ENCODE measurements at regions not wholly inside any gene's neighbourhood (a gene's known extent, or its start where the extent isn't known, plus 50 kb on each side); places are given as distances from the start of the nearest gene placed in this dataset.

DNA sequence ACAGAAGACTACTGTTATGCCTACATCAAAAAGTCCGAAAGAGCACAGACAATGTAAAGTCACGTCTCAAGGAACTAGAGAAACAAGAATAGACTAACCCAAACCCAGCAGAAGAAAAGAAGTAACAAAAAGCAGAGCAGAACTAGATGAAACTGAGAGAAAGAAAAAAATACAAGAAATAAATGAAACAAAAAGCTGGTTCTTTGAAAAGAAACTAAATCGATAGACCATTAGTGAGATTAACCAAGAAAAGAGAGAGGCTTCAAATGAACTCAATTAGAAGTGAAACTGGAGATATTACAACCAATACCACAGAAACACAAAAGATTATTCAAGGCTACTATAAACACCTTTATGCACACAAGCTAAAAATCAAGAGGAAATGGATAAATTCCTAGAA is 271.8 kb downstream of the MBD2 start:
- no peaks in the 10 kb centered on the region for H3F3A ChIP-seq (ENCODE audit: insufficient read depth)
- H3K4me3 ChIP-seq (ENCODE audit: insufficient read depth, low read length, poor library complexity, severe bottlenecking): no peak overlapping the region
- H3K9me3 ChIP-seq (ENCODE audit: insufficient read depth, low read length): no peaks in the 10 kb centered on the region
- no peak overlapping the region for H3K4me2 ChIP-seq (ENCODE audit: low read depth, low read length, poor library complexity, severe bottlenecking)
- H3K9me2 ChIP-seq (replicated peaks; ENCODE audit: insufficient read depth, low read length): 0 out of 2 replicates have a peak, but pooled peaks cover 9% of the 10 kb centered on the region
- H3K9ac ChIP-seq (ENCODE audit: low read length): no peak overlapping the region
- no peak overlapping the region for H3K27ac ChIP-seq (ENCODE audit: low read depth, low read length)
- H3K79me2 ChIP-seq (ENCODE audit: insufficient read depth, low read length): no peaks in the 10 kb centered on the region
- no peaks in the 10 kb centered on the region for H4K20me1 ChIP-seq (ENCODE audit: low read depth, low read length)
- no peaks in the 10 kb centered on the region for H3K36me3 ChIP-seq (ENCODE audit: low read length)
- TF ChIP-seq, protein P1, sequence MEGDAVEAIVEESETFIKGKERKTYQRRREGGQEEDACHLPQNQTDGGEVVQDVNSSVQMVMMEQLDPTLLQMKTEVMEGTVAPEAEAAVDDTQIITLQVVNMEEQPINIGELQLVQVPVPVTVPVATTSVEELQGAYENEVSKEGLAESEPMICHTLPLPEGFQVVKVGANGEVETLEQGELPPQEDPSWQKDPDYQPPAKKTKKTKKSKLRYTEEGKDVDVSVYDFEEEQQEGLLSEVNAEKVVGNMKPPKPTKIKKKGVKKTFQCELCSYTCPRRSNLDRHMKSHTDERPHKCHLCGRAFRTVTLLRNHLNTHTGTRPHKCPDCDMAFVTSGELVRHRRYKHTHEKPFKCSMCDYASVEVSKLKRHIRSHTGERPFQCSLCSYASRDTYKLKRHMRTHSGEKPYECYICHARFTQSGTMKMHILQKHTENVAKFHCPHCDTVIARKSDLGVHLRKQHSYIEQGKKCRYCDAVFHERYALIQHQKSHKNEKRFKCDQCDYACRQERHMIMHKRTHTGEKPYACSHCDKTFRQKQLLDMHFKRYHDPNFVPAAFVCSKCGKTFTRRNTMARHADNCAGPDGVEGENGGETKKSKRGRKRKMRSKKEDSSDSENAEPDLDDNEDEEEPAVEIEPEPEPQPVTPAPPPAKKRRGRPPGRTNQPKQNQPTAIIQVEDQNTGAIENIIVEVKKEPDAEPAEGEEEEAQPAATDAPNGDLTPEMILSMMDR (IDR thresholded peaks at IDR 0.05; ENCODE audit: insufficient read depth, low read length, poor library complexity, severe bottlenecking): no peak
- no peak for TF ChIP-seq EZH2phosphoT487 (conservative IDR thresholded peaks at IDR 0.05; ENCODE audit: low read length)
- H3K27me3 ChIP-seq (ENCODE audit: low read length): no peaks in the 10 kb centered on the region
- no peak overlapping the region for H2AFZ ChIP-seq (ENCODE audit: low read depth, low read length, severe bottlenecking)

DNA sequence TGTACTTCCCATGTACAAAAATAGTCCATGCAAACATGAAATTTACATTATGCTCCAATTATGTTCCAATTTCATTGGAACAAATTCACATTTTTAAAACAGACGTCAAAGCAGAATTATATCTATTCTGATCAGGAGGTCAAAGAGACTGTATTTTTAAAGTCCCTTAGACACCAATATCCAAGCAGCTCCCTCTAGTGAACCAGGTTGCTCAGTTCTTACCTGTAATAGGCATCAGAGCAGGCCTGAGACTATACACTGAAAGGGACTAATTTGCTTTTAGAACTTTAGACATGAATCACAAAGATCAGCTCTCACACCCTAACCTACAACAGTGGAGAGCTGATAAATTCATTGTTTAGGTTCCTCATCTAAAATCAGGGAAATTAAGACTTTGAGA is 273.9 kb downstream of the MBD2 start:
- Histone ChIP-seq H3K27ac (ENCODE audit: low read depth, low read length) (no peak overlapping the region), H3K9me2 (replicated peaks; ENCODE audit: insufficient read depth, low read length) (0 out of 2 replicates have a peak, but pooled peaks cover 9% of the 10 kb centered on the region), H3K27me3 (ENCODE audit: low read length) (no peaks in the 10 kb centered on the region), H3K9ac (ENCODE audit: low read length) (no peak overlapping the region), H3K4me2 (ENCODE audit: low read depth, low read length, poor library complexity, severe bottlenecking) (no peak overlapping the region), H4K20me1 (ENCODE audit: low read depth, low read length) (no peaks in the 10 kb centered on the region), H3K9me3 (ENCODE audit: insufficient read depth, low read length) (0 out of 2 replicates have a peak, but pooled peaks cover 3% of the 10 kb centered on the region), H2AFZ (ENCODE audit: low read depth, low read length, severe bottlenecking) (no peak overlapping the region), H3K36me3 (ENCODE audit: low read length) (no peaks in the 10 kb centered on the region), H3F3A (ENCODE audit: insufficient read depth) (no peaks in the 10 kb centered on the region), H3K79me2 (ENCODE audit: insufficient read depth, low read length) (no peaks in the 10 kb centered on the region), H3K4me3 (ENCODE audit: insufficient read depth, low read length, poor library complexity, severe bottlenecking) (no peak overlapping the region)
- TF ChIP-seq, protein P1 (IDR thresholded peaks at IDR 0.05; ENCODE audit: insufficient read depth, low read length, poor library complexity, severe bottlenecking): no peak
- TF ChIP-seq EZH2phosphoT487 (conservative IDR thresholded peaks at IDR 0.05; ENCODE audit: low read length): no peak

DNA sequence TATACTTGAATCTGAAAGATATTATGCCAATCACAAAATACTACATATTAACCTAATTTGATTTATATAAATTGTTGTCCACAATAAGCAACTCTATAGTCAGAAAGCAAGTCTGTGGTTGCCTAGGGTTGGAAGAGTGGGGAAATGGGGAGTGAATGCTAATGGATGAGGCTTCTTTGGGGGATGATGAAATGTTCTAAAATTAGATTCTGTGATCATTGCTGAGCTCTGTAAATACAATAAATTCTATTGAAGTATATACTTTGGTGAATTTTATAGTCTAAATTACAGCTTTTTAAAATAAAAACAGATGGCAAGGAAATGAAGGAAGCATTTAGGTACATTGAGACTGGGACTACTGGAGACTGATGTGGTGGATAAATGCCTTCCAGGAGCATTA is 275.5 kb downstream of the MBD2 start:
- H3K27me3 ChIP-seq (ENCODE audit: low read length): no peaks in the 10 kb centered on the region
- no peaks in the 10 kb centered on the region for H3F3A ChIP-seq (ENCODE audit: insufficient read depth)
- no peak overlapping the region for H3K9ac ChIP-seq (ENCODE audit: low read length)
- TF ChIP-seq, protein P1 (IDR thresholded peaks at IDR 0.05; ENCODE audit: insufficient read depth, low read length, poor library complexity, severe bottlenecking): no peak
- no peak for TF ChIP-seq EZH2phosphoT487 (conservative IDR thresholded peaks at IDR 0.05; ENCODE audit: low read length)
- H4K20me1 ChIP-seq (ENCODE audit: low read depth, low read length): no peaks in the 10 kb centered on the region
- H3K79me2 ChIP-seq (ENCODE audit: insufficient read depth, low read length): no peaks in the 10 kb centered on the region
- no peak overlapping the region for H3K4me3 ChIP-seq (ENCODE audit: insufficient read depth, low read length, poor library complexity, severe bottlenecking)
- no peak overlapping the region for H3K4me2 ChIP-seq (ENCODE audit: low read depth, low read length, poor library complexity, severe bottlenecking)
- H3K9me2 ChIP-seq (replicated peaks; ENCODE audit: insufficient read depth, low read length): 0 out of 2 replicates have a peak, but pooled peaks cover 9% of the 10 kb centered on the region
- H2AFZ ChIP-seq (ENCODE audit: low read depth, low read length, severe bottlenecking): no peak overlapping the region
- no peak overlapping the region for H3K27ac ChIP-seq (ENCODE audit: low read depth, low read length)
- no peaks in the 10 kb centered on the region for H3K36me3 ChIP-seq (ENCODE audit: low read length)
- peaks cover 16% of the 10 kb centered on the region; the same call in 1 of the 2 replicates for H3K9me3 ChIP-seq (ENCODE audit: insufficient read depth, low read length)

Measured in SU-DHL-6 (cell line).